Epithelial cell of proximal tubule (primary cell): ENCODE measurements at regions not wholly inside any gene's neighbourhood (a gene's known extent, or its start where the extent isn't known, plus 50 kb on each side); places are given as distances from the start of the nearest gene placed in this dataset.

Source experiments
- DNase-seq: peaks from one replicate; pipeline ENCODE4 v3.0.0-alpha.2; 2011; ENCODE audit warnings: low read depth
- H3K4me3 ChIP-seq: 2 replicates; pipeline ENCODE4 v1.5.1; 2011; ENCODE audit warnings: low read depth, mild to moderate bottlenecking, low read length
- TF ChIP-seq, protein P1 (sequence below): conservative IDR thresholded peaks from 2 replicates; pipeline ENCODE4 v1.5.1; 2012; ENCODE audit warnings: low read depth, mild to moderate bottlenecking, low read length

DNA sequence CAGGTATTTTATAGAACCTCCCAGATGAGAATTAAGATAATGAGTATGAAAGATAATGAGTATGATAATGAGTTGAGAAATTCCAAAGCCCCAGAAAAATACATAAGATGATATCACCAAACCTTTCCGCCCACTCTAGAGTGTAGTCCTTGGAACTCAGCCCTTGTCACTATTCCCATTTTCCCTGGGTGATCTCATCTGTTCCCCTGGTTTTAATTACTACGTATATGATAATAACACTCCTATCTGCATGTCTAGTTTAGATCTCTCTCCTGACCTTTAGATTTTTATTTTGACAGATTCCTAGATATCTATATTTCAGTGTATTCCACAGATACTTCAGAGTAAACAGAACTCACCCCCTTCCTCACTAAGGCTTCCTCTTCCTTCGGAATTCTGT, 51.0 kb upstream of the ASIP start:
- H3K4me3 ChIP-seq, result no peak overlapping the region
- no peak for DNase-seq
- TF ChIP-seq, protein P1, sequence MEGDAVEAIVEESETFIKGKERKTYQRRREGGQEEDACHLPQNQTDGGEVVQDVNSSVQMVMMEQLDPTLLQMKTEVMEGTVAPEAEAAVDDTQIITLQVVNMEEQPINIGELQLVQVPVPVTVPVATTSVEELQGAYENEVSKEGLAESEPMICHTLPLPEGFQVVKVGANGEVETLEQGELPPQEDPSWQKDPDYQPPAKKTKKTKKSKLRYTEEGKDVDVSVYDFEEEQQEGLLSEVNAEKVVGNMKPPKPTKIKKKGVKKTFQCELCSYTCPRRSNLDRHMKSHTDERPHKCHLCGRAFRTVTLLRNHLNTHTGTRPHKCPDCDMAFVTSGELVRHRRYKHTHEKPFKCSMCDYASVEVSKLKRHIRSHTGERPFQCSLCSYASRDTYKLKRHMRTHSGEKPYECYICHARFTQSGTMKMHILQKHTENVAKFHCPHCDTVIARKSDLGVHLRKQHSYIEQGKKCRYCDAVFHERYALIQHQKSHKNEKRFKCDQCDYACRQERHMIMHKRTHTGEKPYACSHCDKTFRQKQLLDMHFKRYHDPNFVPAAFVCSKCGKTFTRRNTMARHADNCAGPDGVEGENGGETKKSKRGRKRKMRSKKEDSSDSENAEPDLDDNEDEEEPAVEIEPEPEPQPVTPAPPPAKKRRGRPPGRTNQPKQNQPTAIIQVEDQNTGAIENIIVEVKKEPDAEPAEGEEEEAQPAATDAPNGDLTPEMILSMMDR, result no peak

DNA sequence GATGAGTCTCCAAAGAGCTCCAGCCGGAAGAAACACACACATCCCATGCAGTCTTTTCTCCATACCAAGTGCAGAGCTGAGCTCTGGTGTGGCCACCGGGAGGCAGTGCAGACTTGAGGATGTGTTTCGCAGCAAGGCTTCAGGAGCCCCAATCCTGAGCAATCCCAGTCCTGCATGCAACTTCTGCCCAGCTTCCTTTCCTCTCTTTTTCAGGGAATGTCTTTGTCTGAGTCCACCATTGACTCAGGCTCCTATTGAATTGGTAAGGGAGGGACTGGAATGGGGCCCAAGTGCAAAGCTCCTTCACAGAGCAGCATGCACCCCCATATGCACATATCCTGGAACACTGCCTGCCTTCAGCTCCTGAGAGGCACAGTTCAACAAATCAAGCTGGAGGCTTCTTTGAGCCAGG, 50.5 kb upstream of the ASIP start:
- DNase-seq, result peak; percentile 26
- TF ChIP-seq, protein P1, result peak; percentile 91
- H3K4me3 ChIP-seq, result no peak overlapping the region
